SU-DHL-6 (cell line): ENCODE measurements at regions not wholly inside any gene's neighbourhood (a gene's known extent, or its start where the extent isn't known, plus 50 kb on each side); places are given as distances from the start of the nearest gene placed in this dataset.

ENCODE experiments used
- CTCF ChIP-seq: fragments of 200-600 bp; sonication (generic); IDR thresholded peaks from one replicate; pipeline ENCODE4 v1.5.1; 2017; ENCODE audit warnings: antibody characterized with exemption, mild to moderate bottlenecking, low read length, moderate library complexity; ENCODE audit not compliant: insufficient read depth, poor library complexity, severe bottlenecking
- EZH2phosphoT487 ChIP-seq: fragments of 200-600 bp; sonication (generic), shearing (Covaris generic); conservative IDR thresholded peaks from 2 replicates; pipeline ENCODE4 v1.6.1; 2018; ENCODE audit warnings: mild to moderate bottlenecking, antibody characterized with exemption, low read length, moderate library complexity, mixed read lengths

- TF ChIP-seq CTCF (no peak), EZH2phosphoT487 (no peak)
Observed at GRCh38 chr12:131372171-131372475, 338.8 kb upstream of the SFSWAP start.
